ENCODE measurements at regions not wholly inside any gene's neighbourhood (a gene's known extent, or its start where the extent isn't known, plus 50 kb on each side); places are given as distances from the start of the nearest gene placed in this dataset.
A peak's percentile ranks its signal among the peaks of the same experiment; 100 is the strongest.
"Not testable (repeated sequence)": the region's sequence is repeated elsewhere in the genome, so short reads cannot be mapped to it uniquely, and the experiment has no call there.

DNA sequence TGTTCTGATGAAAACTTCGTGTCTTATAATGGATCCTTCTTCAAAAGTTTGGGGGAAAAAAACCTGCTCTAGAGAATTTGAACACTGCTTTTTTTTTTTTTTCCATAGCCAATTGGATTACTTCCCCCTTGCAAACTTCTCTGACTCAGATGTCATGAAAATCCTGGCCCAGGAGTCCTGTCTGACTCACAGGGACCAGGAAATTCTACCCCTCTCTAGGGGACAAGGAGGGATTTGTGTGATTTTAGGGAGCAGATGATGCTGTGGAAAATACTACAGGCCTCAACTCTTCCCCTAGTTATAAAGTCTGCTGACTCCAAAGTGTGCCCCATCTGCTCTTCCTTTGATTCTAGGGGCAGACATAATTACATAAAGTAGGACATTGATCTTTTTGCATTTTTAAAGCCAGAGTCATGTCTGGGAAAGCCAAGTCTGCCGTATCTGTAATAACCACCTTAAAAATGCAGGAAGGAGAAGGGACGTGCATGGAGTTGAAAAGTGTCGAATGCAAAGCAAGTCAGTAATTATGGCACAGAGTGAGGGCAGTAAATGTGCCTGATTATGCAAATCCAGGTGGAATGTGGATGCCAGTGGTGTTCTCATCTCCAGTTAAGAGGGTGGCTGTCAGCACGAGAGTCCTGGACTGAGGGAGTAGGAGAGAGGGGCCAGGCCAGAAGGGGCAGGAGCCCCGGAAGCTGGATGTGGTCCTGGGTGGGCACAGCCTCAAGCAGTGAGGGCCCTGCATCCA lies 144.3 kb upstream of the SULF2 start:
- H3K4me3 ChIP-seq (ENCODE audit: low read depth, low read length), result no peak overlapping the region
- peak; percentile 47 for DNase-seq (ENCODE audit: low read depth, low spot score)
- TF ChIP-seq, protein P1, sequence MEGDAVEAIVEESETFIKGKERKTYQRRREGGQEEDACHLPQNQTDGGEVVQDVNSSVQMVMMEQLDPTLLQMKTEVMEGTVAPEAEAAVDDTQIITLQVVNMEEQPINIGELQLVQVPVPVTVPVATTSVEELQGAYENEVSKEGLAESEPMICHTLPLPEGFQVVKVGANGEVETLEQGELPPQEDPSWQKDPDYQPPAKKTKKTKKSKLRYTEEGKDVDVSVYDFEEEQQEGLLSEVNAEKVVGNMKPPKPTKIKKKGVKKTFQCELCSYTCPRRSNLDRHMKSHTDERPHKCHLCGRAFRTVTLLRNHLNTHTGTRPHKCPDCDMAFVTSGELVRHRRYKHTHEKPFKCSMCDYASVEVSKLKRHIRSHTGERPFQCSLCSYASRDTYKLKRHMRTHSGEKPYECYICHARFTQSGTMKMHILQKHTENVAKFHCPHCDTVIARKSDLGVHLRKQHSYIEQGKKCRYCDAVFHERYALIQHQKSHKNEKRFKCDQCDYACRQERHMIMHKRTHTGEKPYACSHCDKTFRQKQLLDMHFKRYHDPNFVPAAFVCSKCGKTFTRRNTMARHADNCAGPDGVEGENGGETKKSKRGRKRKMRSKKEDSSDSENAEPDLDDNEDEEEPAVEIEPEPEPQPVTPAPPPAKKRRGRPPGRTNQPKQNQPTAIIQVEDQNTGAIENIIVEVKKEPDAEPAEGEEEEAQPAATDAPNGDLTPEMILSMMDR (IDR thresholded peaks at IDR 0.05; ENCODE audit: low read depth, low read length), result no peak
- in situ Hi-C loops (cut with HindIII; ENCODE audit: low sequenced_read_pairs), result no loop called here

DNA sequence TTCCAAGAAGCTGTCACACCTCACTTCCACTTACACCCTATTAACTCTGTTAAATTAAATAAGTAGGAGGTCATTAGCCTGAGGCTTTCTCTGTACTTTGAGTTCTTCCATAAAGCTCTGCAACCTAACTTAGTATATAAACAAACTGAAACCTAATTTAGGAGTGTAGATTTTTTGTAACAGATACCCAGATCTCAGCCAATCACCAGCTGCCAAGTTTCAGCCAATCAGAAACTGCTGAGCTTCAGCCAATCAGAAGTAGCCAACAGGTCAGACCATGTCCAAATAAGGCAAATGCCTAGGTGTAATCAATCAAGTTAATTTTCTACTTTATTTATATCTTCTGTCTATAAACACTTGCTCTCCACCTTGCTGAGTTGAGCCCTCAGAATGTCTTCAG lies 142.7 kb upstream of the SULF2 start:
- no peak overlapping the region for H3K4me3 ChIP-seq (ENCODE audit: low read depth, low read length)
- TF ChIP-seq, protein P1 (IDR thresholded peaks at IDR 0.05; ENCODE audit: low read depth, low read length), result no peak
- in situ Hi-C loops (cut with HindIII; ENCODE audit: low sequenced_read_pairs), result no loop called here
- no peak for DNase-seq (ENCODE audit: low read depth, low spot score)

DNA sequence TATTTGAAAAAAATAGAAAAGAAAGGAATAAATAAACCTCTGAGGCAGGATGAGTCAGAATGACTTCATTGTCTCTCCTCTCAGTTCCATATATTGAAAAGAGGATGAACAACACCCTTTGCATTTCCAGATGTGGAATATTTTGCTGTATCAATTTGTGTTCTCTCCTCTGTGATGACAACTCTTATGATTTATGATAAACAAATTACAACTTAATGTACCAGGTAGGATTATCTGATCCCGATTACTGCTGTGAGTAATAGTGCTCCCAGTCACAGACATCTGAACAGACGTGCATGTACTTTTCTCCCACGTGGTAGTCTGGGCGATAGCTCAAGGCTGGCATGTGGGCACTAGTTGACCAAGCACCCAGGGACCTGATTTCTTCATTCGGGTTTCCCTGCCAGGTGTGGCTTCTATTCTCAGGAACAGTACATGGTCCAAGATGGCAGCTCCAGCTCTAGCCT lies 142.1 kb upstream of the SULF2 start:
- H3K4me3 ChIP-seq (ENCODE audit: low read depth, low read length), result no peak overlapping the region
- peak; percentile 16 for DNase-seq (ENCODE audit: low read depth, low spot score)
- TF ChIP-seq, protein P1 (IDR thresholded peaks at IDR 0.05; ENCODE audit: low read depth, low read length), result no peak
- in situ Hi-C loops (cut with HindIII; ENCODE audit: low sequenced_read_pairs), result no loop called here

DNA sequence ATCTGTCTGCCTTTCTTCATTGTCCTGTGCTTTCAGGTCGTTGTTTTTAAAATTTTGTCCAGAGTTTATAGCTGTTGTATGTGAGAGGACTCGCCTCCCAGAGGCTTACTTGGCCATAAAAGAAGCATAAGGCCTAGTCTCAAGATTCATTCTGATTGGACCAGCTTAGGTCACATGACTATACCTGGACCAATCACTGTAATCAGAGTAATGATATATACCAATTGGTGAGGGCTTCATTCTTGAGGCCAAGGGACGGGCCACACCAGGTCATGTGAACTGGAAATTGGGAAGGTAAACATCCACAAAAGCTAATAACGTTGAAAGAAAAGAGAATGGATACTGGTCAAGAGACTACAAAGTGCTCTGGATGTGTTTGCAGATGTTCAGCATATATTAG lies 141.4 kb upstream of the SULF2 start:
- no peak overlapping the region for H3K4me3 ChIP-seq (ENCODE audit: low read depth, low read length)
- no peak for DNase-seq (ENCODE audit: low read depth, low spot score)
- in situ Hi-C loops (cut with HindIII; ENCODE audit: low sequenced_read_pairs), result no loop called here
- TF ChIP-seq, protein P1 (IDR thresholded peaks at IDR 0.05; ENCODE audit: low read depth, low read length), result no peak

DNA sequence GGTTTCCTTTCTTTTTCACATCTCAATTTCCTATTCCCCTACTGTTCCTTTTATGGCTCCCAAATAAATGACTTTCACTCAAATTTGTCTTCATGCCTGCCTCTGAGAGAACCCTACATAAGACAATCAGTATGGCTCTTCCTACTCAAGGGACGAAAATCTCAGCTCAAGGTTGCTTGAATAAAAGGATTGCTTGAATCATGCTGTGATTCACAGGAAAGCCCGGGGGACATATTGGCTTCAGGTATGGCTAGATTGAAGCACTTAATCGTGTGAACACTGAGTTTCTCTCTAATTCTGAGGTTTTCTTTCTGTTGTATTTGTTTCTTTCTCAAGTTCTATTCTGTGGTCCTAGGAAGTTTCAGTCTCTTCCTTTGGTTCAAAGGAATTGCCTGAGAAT lies 140.3 kb upstream of the SULF2 start:
- in situ Hi-C loops (cut with HindIII; ENCODE audit: low sequenced_read_pairs), result no loop called here
- no peak overlapping the region for H3K4me3 ChIP-seq (ENCODE audit: low read depth, low read length)
- TF ChIP-seq, protein P1 (IDR thresholded peaks at IDR 0.05; ENCODE audit: low read depth, low read length), result no peak
- DNase-seq (ENCODE audit: low read depth, low spot score), result no peak

DNA sequence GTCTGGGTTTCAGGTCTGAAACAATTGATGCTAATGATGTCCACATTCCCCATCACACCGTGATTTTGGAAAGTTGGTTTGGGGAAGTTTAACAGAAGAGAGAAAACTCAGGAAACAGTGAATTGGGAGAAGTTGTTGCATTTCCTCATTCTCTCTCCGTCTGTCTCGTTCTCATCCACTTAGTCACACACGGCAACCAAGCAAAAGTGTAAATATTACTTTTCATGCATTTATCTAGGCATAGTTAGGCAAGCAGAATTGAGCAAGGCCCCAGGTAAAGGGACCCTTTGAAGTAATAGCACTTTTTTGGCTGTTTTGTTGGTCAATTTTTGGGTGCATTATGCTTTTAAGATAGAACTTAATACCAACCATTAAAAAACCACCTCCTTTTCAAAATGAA lies 137.0 kb upstream of the SULF2 start:
- TF ChIP-seq, protein P1 (IDR thresholded peaks at IDR 0.05; ENCODE audit: low read depth, low read length), result no peak
- no peak overlapping the region for H3K4me3 ChIP-seq (ENCODE audit: low read depth, low read length)
- no peak for DNase-seq (ENCODE audit: low read depth, low spot score)
- in situ Hi-C loops (cut with HindIII; ENCODE audit: low sequenced_read_pairs), result no loop called here

DNA sequence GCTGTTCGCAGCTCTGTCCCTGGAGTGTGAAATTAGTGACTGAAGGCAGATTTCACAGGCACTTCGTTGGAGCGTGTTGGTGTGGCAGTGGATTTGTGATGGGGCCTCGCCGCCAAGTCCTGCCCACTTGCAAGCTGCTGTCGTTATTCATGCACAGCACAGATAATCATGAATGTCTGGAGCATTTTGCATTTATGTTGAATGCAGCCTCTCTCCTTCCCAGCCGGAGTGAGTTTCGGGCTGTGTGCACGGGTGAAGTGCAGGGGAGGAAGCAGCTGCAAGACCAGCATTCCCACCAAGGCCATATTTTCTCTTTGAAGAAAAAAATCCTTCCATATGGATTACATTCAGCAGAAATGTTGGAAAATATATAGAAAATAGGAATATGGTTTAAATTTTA lies 136.5 kb upstream of the SULF2 start:
- DNase-seq (ENCODE audit: low read depth, low spot score); H3K4me3 ChIP-seq (ENCODE audit: low read depth, low read length); in situ Hi-C loops (cut with HindIII; ENCODE audit: low sequenced_read_pairs): not testable (repeated sequence)
